ENCODE measurements at regions not wholly inside any gene's neighbourhood (a gene's known extent, or its start where the extent isn't known, plus 50 kb on each side); places are given as distances from the start of the nearest gene placed in this dataset.

DNA sequence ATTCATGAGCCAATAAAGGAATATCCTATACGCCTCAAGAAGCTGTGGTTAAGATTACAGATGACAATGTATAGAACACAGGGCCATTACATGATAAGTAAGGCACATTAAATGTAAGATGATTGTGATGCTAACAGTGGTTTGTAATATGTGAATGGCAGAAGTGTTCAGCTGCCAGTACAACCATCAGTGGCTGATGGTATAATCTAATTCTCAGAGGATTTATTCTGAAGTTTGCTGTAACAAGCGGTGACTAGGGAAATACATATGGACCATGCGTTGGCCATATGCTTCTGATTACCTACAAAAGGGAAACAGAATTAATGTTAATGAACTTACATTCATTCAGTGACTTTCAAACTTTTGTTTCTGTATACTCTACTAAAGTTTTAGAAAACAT lies 750.8 kb upstream of the KLHL29 start:
- TF ChIP-seq, protein P1, sequence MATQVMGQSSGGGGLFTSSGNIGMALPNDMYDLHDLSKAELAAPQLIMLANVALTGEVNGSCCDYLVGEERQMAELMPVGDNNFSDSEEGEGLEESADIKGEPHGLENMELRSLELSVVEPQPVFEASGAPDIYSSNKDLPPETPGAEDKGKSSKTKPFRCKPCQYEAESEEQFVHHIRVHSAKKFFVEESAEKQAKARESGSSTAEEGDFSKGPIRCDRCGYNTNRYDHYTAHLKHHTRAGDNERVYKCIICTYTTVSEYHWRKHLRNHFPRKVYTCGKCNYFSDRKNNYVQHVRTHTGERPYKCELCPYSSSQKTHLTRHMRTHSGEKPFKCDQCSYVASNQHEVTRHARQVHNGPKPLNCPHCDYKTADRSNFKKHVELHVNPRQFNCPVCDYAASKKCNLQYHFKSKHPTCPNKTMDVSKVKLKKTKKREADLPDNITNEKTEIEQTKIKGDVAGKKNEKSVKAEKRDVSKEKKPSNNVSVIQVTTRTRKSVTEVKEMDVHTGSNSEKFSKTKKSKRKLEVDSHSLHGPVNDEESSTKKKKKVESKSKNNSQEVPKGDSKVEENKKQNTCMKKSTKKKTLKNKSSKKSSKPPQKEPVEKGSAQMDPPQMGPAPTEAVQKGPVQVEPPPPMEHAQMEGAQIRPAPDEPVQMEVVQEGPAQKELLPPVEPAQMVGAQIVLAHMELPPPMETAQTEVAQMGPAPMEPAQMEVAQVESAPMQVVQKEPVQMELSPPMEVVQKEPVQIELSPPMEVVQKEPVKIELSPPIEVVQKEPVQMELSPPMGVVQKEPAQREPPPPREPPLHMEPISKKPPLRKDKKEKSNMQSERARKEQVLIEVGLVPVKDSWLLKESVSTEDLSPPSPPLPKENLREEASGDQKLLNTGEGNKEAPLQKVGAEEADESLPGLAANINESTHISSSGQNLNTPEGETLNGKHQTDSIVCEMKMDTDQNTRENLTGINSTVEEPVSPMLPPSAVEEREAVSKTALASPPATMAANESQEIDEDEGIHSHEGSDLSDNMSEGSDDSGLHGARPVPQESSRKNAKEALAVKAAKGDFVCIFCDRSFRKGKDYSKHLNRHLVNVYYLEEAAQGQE (IDR thresholded peaks at IDR 0.05; ENCODE audit: insufficient read depth in 1 of 2, low read depth in 2 of 2, low read length in 2 of 2): no peak
- no peak for TF ChIP-seq POLR2AphosphoS5 (IDR thresholded peaks at IDR 0.05; ENCODE audit: low read depth, low read length)
- TF ChIP-seq SIN3A (IDR thresholded peaks at IDR 0.05; ENCODE audit: borderline replicate concordance, insufficient read depth, low read length): no peak
- TF ChIP-seq FOXP2 (optimal IDR thresholded peaks at IDR 0.05; ENCODE audit: borderline replicate concordance, extremely low read depth, extremely low read length, insufficient read depth): no peak
- no peak for TF ChIP-seq TAF1 (IDR thresholded peaks at IDR 0.05; ENCODE audit: borderline replicate concordance, insufficient read depth, low read length)

GRCh38 chr2:22656426-22656825 lies 728.6 kb upstream of the KLHL29 start:
- no peak for TF ChIP-seq FOXP2 (optimal IDR thresholded peaks at IDR 0.05; ENCODE audit: borderline replicate concordance, extremely low read depth, extremely low read length, insufficient read depth)
- no peak for TF ChIP-seq SIN3A (IDR thresholded peaks at IDR 0.05; ENCODE audit: borderline replicate concordance, insufficient read depth, low read length)
- TF ChIP-seq POLR2AphosphoS5 (IDR thresholded peaks at IDR 0.05; ENCODE audit: low read depth, low read length): no peak
- TF ChIP-seq, protein P1 (IDR thresholded peaks at IDR 0.05; ENCODE audit: insufficient read depth in 1 of 2, low read depth in 2 of 2, low read length in 2 of 2): no peak
- no peak for TF ChIP-seq TAF1 (IDR thresholded peaks at IDR 0.05; ENCODE audit: borderline replicate concordance, insufficient read depth, low read length)

GRCh38 chr2:22673529-22673928 lies 711.5 kb upstream of the KLHL29 start:
- no peak for TF ChIP-seq POLR2AphosphoS5 (IDR thresholded peaks at IDR 0.05; ENCODE audit: low read depth, low read length)

DNA sequence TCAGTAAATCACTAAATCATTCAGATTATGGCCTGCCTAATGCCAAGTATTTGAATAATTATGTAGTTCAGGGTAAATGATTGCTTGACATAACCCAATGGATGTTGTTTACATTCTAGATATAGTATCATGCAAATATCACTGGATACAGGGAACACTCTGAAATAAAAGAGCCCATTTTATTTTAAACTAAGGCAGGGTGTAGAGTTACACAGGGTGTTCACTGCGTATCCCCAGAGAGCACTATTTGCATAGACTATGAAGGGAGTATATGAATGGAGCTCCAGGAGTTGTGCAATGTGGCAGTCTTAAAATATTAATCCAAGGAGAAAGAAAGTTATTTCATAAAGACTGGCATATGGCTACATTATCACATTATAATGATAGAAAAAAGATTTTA lies 701.1 kb upstream of the KLHL29 start:
- no peak for TF ChIP-seq POLR2AphosphoS5 (IDR thresholded peaks at IDR 0.05; ENCODE audit: low read depth, low read length)
- no peak for TF ChIP-seq TAF1 (IDR thresholded peaks at IDR 0.05; ENCODE audit: borderline replicate concordance, insufficient read depth, low read length)
- TF ChIP-seq, protein P1 (IDR thresholded peaks at IDR 0.05; ENCODE audit: insufficient read depth in 1 of 2, low read depth in 2 of 2, low read length in 2 of 2): no peak
- TF ChIP-seq SIN3A (IDR thresholded peaks at IDR 0.05; ENCODE audit: borderline replicate concordance, insufficient read depth, low read length): no peak
- no peak for TF ChIP-seq FOXP2 (optimal IDR thresholded peaks at IDR 0.05; ENCODE audit: borderline replicate concordance, extremely low read depth, extremely low read length, insufficient read depth)

DNA sequence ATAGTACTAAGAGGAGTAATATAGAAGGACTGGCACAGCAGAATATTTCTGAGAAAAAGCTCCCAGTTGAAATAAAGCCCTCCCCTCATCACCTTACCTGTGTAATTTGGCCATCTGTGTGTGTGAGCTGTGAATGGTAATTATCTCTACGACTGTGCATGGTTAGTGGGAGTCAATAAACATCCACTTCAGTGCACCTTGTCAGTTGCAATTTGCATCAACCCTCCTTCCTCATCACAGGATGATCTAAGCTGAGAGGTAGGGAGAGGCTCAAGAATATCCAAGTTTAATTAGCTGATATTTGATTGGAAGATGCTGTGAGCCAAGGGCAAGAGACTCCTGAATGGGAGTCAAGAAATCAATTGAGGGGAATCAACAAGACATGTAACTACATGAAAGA lies 694.9 kb upstream of the KLHL29 start:
- no peak for TF ChIP-seq TAF1 (IDR thresholded peaks at IDR 0.05; ENCODE audit: borderline replicate concordance, insufficient read depth, low read length)
- TF ChIP-seq, protein P1 (IDR thresholded peaks at IDR 0.05; ENCODE audit: insufficient read depth in 1 of 2, low read depth in 2 of 2, low read length in 2 of 2): no peak
- TF ChIP-seq SIN3A (IDR thresholded peaks at IDR 0.05; ENCODE audit: borderline replicate concordance, insufficient read depth, low read length): no peak
- no peak for TF ChIP-seq FOXP2 (optimal IDR thresholded peaks at IDR 0.05; ENCODE audit: borderline replicate concordance, extremely low read depth, extremely low read length, insufficient read depth)
- no peak for TF ChIP-seq POLR2AphosphoS5 (IDR thresholded peaks at IDR 0.05; ENCODE audit: low read depth, low read length)

Measured in PFSK-1 (cell line).